ENCODE measurements at regions not wholly inside any gene's neighbourhood (a gene's known extent, or its start where the extent isn't known, plus 50 kb on each side); places are given as distances from the start of the nearest gene placed in this dataset.

DNA sequence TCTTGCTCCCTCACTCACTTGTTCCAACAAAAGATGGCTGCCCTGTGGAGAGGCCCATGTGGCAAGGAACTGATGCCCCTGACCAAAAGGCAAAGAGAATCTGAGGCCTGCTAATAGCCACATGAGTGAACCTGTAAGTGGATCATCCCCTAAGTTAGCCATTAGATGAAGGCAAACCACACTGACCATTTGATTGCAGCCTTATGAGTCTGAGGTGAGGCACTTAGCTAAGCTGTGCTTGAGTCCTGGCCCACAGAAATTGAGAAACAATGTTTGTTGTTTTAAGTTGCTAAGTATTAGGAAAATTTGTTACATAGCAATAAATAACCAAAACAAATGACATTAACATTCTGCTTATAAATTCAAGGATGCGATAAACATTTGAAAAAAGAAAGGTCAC lies 100.1 kb upstream of the BET1 start:
- no peak for DNase-seq (ENCODE audit: low read depth in 2 of 2)

- DNase-seq (ENCODE audit: low read depth in 2 of 2), result no peak
These were observed 105.4 kb upstream of the BET1 start for GRCh38 chr7:94109556-94109955.

DNA sequence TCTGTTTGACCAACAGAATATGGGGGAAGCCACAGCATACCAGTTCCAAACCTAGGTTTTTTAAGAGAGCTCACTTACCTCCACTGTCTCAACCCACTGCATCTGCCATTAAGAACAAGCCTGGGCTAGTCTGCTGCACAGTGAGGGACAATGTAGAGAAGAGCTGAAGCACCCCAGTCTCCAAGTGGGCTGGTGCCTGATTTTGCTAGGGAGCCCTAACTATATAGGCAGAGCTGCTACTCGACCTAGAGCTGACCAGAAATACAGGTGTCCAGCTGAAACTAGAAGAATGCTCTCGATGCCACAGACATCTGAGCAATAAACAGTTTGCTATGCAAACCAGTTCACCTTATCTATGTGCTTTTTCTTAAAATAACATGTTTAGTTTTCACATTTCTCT lies 106.9 kb upstream of the BET1 start:
- DNase-seq (ENCODE audit: low read depth in 2 of 2), result no peak

- DNase-seq (ENCODE audit: low read depth in 2 of 2), result no peak
These were observed 111.2 kb upstream of the BET1 start for GRCh38 chr7:94115316-94115715.

- DNase-seq (ENCODE audit: low read depth in 2 of 2), result no peak
These were observed 119.0 kb upstream of the BET1 start for GRCh38 chr7:94123136-94123535.

DNA sequence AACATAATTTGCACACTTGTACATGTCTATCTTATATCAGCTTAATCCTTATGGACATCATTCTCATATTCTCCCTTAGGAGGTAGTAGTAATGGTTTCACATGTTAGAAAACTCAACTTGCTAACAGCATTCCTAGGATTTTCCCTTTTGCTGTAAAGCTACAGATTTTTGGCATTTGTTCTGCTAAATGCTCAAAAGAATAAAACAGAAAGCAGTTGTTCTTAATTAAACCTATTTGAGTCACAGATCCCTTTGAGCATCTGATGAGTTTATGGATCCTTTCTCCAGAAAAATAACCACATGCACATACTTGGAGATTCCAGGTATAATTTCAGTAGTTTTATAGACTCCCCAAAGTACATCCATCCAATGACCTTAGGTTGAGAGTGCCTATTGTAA lies 122.9 kb upstream of the BET1 start:
- peak; percentile 46 to 58 for DNase-seq (ENCODE audit: low read depth in 2 of 2)

DNA sequence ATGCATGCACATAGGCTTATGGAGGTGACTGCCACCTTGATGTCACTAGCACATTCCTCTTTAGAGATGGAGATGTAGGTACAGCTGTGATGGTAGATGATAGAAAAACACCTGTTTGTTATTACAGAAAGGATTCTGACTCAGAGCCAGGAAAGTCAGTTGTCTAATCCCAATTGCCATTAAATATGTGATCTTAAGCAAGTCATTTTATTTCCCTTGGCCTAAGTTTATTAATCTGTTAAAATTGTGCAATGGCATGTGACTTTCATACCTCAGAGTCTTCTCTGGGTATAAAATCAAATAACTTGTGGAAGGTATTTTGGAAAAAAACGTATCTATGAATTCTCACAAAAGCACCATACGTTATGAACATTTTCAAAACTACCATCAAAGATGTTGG lies 123.9 kb upstream of the BET1 start:
- DNase-seq (ENCODE audit: low read depth in 2 of 2), result no peak

DNA sequence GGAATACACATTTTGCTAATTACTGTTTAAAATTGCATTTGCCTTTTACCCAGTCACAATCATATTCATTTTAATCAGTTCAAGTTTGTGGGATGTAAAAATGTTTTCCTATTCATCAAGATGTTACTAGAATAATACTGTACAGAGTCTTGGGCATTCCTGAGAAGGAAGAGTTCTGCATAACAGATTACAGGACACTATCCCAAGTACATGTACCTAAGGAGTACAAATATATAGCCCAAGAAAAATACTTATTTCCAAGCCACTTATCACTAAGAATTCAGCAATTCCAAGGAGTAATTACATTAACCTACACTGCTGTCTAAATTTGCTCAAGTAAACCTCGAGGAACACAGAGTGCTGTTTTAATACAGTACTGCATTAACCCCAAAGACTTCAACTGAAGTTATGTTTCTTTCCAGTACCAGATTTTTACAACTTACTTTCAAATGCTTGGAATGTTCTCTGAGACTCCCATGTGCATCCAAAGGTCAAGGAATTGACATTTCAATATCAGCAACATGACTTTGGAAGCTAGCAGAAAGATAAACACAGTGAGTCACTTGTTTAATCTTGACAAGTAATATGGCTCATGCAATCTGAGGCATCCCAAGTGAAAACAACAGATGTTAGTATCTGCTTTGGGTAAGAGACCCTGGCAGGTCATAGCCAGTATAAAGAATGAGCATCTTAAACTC lies 125.4 kb upstream of the BET1 start:
- DNase-seq (ENCODE audit: low read depth in 2 of 2), result peak; percentile 78 to 80

DNA sequence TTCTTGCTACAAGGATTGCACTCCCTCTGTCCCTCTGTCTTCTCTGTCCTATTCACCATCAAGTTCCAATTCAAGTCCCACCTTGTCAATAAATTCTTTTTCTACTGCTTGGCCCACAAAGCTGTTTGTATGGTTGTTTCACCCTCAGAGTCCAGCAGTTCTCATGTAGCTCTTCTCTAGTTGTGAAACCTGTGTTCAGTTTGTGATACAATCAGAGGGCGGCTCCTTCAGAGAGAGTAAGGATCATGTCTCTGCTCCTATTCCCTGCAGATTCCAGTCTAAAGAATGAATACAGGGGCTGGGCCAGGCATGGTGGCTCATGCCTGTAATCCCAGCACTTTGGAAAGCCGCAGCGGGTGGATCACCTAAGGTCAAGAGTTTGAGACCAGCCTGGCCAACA lies 126.6 kb upstream of the BET1 start:
- no peak for DNase-seq (ENCODE audit: low read depth in 2 of 2)

GRCh38 chr7:94133460-94133859 lies 129.3 kb upstream of the BET1 start:
- peak in 1 of 2 experiments; percentile 26 for DNase-seq (ENCODE audit: low read depth in 2 of 2)

GRCh38 chr7:94135180-94135579 lies 131.0 kb upstream of the BET1 start:
- DNase-seq (ENCODE audit: low read depth in 2 of 2), result no peak

DNA sequence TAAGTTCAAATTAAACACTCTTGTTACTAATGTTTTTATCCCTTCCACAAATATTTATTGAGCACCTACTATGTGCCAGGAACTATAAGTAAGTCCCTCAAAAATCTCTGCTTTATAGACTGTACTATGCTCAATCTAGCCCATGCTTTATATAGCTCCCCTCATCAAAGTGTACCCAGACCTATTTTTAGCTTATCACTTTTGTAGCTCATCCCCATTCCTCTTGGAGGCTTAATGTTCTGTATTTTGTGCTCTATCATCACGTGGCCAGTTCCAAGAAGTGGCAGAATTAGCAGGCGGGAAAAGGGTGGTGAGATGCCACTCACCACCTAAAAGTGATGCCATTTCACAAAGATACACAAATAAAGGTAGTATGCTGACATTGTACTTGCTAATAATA lies 138.1 kb upstream of the BET1 start:
- DNase-seq (ENCODE audit: low read depth in 2 of 2), result no peak

DNA sequence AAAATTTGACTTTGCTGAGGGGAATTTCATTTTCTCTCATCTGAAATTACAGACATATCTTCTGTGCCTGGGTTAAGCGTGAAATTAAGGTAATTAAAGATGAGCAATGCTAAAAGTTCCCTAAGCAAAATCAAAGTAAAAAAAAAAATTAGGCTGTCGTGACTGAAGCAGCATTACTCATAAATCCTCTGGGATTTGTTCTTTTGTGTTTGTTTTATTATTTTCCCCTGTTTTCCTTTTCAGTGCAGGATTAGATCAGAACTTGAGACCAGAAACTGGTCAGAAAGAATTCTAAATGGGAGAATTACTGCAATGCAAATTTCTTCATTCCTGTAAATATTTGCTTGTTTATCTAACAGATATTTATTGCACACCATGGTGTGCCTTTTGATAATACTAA lies 141.4 kb upstream of the BET1 start:
- DNase-seq (ENCODE audit: low read depth in 2 of 2), result no peak

DNA sequence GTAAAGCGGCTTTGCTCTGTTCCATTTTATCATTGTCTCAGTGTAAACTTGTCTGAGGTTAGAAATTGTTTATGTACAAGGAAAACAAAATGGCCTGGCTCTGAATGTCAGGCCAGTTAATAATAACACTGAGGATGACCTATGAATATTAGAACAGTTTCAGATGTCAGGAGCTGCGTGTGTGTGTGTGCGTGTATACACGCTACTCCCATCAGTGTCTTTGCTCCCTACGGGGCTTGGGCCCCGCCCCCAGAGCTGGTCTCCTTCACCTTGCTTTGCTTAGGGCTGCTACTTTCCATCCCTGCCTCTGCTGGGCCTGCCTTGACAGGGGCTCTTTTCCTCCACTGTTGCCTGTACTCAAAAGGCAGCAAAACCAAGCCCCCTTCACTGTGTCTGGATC lies 142.3 kb upstream of the BET1 start:
- no peak for DNase-seq (ENCODE audit: low read depth in 2 of 2)

- DNase-seq (ENCODE audit: low read depth in 2 of 2), result no peak
These were observed 145.8 kb upstream of the BET1 start for GRCh38 chr7:94149789-94150545.

DNA sequence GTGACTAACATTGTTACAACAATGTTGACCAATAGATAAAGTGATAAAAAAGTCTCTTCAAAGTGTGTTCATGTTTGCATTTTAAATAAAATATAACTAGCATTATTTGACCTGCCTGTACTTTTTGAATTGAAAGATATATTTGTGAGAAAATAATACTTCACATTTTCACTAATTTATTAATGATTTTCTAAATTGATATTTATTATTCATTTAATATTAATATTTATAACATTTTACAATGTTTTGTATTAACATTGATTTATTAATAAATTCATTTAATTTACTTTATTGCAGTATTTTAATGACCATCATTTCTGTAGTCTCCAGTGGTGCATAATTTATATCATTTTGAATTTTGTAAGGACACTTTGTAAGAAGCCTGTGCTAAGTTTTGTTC lies 150.0 kb upstream of the BET1 start:
- DNase-seq (ENCODE audit: low read depth in 2 of 2), result no peak

DNA sequence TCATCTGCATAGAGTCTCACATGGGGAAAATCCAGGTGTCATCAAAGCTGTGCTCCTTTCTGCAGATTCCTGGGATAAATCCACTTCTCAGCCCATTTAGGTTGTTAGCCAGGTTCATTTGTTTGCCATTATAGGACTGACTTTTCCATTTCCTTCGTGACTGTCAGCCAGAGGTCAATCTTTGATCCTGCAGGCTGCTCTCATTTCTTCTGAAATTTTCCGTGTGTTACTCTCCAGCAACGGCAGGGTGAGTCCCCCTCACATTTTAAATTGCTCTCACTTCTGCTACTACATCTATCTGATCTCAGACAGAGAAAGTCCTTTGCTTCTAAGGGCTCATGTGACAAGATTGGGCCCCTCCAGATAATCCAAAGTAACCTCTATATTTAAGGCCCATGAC lies 150.7 kb upstream of the BET1 start:
- no peak for DNase-seq (ENCODE audit: low read depth in 2 of 2)

- DNase-seq (ENCODE audit: low read depth in 2 of 2), result peak in 1 of 2 experiments; percentile 9
These were observed 153.6 kb upstream of the BET1 start for GRCh38 chr7:94157659-94158306.

DNA sequence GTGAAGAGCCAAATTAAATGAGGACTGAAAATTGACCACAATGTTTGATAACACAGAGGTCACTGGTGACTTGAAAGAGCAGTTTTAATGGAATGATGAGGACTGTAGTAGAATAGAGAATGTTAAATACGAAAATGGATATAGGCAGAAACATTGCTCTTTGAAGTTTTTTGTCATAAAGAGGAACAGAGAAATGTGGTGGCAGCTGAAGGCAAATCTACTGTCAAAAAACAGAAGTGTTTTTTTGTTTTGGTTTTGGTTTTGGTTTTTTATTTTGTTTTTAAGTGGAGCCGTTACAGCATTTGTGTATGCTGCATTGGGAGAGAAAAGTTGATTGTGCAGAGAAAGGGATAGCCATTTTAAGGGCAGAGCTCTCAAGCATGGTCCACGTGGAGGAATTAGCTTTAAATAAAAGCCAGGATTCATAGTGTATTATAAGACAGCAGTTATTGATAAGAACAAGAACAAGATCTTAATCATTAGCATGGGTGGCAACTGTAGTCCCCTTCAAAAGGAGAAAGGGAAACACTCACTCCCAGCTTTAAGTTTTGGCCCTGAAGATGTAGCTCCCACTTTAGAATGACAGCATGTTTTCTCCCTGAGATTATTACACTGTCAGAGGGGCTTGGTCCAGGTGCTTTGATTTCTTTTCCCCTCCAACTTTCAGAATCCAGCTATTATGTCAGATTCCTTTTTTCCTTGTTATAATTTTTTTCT lies 156.7 kb upstream of the BET1 start:
- DNase-seq (ENCODE audit: low read depth in 2 of 2), result no peak

DNA sequence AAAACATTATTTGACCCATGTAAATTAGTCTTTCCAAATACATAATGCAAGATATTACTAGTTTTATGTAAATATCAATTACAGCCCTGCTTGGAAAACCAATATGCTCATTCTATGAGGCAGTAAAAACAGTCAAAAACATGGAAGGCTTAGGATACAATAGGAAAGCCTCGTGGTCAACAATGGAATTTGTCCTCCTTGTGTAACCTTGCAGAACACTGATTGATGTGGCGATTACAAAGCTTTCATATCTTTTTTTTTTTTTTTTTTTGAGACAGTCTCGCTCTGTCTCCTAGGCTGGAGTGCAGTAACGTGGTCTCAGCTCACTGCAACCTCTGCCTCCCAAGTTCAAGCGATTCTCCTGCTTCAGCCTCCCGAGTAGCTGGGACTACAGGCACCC lies 157.3 kb upstream of the BET1 start:
- DNase-seq (ENCODE audit: low read depth in 2 of 2), result no peak

DNA sequence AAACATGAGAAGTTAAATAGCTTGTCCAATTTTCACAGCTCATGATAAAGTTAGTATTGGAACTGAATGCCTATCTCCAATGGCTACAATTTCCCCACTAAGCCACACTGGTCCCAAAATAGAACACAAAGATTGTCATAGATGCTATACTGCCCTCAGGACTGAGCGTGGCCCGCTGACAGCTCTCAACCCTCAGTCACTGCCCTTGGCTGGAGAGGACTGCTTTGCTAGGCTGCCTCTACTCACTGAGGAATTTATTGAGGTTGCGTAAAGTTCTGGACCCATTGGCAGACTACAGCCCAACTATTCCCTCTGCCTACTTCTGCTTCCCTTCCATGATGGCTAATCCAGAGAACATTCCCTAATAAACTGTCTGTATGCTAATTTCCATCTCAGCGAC lies 165.5 kb upstream of the BET1 start:
- DNase-seq (ENCODE audit: low read depth in 2 of 2), result no peak

GRCh38 chr7:94170836-94171235 lies 166.7 kb upstream of the BET1 start:
- DNase-seq (ENCODE audit: low read depth in 2 of 2), result no peak

Measured in fibroblast of skin of left biceps (primary cell).